GM18867 (cell line): ENCODE measurements at regions not wholly inside any gene's neighbourhood (a gene's known extent, or its start where the extent isn't known, plus 50 kb on each side); places are given as distances from the start of the nearest gene placed in this dataset.
"Not testable (repeated sequence)": the region's sequence is repeated elsewhere in the genome, so short reads cannot be mapped to it uniquely, and the experiment has no call there.

ENCODE experiments used
- ATAC-seq: cut with Tn5 transposase; IDR thresholded peaks from one replicate; pipeline ENCODE4 v1.9.1; 2021; ENCODE audit warnings: mild to moderate bottlenecking, moderate library complexity; ENCODE audit not compliant: unreplicated experiment

DNA sequence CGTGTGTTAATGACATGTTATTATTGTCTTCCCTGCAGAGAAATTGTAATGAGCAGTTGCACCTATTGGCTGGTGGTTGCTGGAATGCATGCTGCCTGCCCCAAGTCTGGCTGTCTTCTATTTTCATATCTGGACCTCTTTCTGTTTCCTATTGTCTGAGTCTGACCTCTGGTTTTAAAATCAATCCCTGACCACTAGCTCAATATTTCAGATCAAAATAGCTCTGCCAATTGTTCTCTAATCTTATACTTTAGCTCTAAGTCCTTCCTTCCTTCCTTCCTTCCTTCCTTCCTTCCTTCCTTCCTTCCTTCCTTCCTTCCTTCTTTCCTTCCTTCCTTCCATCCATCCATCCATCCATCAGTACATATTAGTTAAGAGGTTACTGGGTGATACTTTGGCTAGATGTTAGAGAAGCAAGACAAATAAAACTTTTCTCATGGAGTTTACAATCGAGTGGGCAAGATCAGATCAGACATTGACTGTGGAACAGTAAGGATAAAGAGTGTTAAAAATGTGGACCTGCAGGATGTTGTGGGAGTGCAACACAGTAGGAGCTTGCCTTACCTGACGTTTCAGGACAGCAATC is 417.1 kb downstream of the SOCS6 start:
- ATAC-seq: no peak

DNA sequence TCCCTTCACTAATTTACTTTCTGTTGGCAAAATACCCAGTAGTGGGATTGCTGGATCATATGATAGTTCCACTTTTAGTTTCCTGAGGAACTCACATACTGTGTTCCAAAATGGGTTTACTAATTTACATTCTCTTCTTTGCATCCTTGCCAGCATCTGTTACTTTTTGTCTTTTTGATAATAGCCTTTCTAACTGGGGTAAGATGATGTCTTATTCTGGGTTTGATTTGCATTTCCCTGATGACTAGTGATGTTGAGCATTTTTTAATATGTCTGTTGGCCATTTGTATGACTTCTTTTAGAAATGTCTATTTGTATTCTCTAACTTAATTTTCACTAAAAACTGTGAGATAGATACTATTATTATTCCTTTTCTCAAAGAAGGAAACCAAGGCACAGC is 411.7 kb downstream of the SOCS6 start:
- no peak for ATAC-seq

DNA sequence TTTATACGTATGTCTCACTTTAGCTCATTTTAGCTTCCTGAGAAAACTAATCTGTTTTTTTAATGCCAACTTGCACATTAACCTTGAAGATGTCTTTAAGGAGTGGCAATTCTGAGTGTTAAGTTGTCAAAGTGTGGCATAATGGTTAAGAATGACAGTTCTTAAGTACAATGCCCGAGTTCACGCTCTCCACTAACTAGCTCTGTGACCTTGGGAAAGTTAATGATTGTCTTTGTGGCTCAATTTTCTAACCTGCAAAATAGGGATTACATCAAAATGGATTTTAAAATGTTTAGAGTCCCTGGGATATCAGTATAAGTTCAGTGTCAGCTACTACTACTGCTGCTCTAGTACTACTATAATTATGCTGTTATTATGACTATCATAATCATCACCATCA is 409.7 kb downstream of the SOCS6 start:
- no peak for ATAC-seq

DNA sequence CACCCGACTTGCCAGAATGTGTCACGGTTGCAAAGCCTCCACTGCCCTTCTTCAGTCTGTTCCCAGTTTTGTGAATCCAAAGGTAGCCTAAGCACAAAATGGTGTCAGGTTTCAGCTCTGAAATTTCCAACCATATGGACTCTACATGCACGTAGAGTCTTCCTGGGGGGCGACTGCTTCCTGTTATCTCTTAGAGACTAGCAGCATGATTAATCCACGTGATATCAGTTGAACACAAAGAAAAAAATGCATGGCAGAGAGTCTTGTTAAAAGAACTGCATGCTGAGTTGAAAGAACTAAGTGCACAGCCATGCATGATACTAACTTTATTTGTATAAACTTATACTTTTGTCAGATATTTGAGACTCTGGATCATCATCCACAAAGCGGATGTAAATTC is 404.4 kb downstream of the SOCS6 start:
- ATAC-seq: no peak

DNA sequence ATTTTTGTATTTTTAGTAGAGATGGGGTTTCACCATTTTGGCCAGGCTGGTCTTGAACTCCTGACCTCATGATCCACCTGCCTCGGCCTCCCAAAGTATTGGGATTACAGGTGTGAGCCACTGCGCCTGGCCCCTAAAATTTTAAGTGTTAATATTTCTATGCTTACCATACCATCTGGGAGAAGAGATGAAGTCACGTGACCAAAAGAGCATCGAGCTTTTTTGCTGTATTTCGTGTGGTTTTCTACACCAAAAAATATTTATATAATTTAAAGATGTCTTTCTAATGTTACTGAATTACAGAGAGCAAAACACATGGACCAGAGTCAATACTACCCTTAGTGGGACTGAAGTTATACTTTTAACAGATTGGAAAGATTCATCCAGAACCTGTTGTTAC is 400.9 kb downstream of the SOCS6 start:
- not testable (repeated sequence) for ATAC-seq

DNA sequence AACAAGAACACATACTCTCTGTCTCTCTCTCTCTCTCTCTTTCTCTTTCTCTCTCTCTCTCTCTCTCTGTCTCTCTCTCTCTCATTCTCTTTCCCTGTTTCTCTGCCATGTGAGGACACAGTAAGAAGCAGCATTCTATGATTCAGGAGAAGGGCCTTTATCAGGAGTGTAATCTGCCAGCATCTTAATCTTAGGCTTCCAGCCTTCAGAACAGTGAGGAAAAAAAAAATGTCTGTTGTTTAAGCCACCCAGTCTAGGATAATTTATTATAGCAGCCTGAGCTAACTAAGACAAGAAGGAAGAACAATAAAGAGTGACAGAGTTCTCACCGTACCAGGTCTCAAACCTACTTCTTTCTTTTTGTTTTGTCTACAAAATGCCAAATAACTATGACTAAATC is 399.4 kb downstream of the SOCS6 start:
- no peak for ATAC-seq

DNA sequence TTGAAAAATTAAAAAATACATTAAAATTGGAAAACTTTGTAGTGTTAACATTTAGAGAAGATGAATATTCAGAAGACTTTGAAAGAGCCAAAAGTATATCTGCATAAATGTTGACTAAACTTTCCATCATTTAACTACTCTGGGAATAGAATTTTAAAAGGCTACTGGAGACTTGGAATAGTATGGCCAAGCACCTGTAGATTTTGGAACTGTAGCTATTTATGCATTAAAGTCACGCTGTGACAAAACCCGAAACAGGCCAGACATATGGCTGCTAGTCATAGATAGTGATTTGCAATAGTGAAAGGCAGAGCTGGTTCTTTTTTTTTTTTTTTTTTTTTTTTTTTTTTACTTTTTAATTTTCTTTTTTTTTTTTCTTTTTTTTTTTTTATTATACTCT is 396.0 kb downstream of the SOCS6 start:
- no peak for ATAC-seq

DNA sequence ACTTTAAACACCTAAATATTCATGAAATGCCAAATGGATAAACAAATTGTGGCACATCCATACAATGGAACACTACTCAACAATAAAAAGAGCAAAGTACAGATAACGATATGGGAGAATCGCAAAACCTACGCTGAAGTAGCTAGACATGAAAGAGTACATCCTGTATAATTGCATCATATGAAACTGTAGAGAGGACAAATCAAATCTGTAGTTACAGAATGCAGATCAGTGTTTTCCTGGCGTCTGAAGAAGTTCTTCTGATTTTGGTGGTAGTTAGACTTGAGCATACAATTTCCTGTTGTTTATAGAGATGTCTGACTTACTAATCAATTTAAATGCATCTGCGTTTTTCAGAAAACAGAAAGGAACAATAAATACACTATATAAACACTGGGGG is 394.4 kb downstream of the SOCS6 start:
- ATAC-seq: no peak

DNA sequence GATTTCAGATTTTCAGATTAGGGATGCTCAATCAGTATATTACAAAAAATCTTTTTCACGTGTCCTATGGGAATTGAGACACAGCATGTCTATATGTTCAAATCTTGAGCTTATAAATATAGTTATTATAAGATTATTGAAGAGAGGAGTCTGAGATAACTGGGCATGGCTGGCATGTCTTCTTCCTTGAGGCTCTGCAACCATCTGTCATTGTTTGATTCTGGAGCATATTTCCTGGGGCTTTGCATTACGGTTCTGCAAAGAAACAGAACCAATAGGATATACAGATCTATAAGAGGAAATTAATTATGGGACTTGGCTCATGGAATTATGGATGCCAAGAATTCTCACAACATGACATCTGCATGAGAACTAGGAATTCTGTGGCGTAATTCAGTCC is 386.1 kb downstream of the SOCS6 start:
- no peak for ATAC-seq

DNA sequence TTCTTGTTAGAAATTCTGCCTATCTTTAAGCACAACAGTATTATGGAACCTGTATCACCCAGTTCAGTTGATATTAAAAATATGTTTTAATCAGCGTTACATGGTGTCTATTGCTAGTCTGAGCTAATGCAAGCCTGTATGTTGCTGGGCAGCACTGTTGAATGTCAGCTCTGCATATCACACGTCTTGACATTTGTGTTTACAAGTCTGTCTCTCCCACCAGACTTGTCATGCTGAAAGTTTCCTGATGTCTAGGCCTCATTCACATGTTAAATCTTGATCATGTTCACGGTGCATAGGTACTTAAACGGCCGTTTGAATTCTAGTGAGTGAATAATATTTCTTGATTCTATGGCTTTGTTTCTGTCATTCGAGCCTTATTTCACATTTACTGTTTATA is 385.0 kb downstream of the SOCS6 start:
- ATAC-seq: no peak

DNA sequence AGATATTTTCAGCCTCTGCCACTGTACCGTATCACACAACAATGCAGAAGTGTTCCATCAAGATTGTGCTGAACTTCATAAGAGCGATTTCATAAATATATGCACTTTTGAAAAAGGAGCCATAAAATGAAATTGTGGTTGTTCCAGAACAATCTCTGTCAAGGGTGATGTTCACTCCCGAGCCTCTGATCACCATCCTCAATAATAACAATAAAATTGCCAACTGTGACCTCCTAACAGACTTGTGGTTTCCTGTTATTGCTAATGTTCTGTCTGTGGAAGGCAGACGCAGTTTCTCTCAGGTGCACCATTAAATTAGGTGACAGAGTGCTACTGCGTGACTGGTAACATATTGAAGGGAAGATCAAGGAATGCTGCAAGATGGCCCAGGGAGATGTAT is 383.7 kb downstream of the SOCS6 start:
- ATAC-seq: no peak

DNA sequence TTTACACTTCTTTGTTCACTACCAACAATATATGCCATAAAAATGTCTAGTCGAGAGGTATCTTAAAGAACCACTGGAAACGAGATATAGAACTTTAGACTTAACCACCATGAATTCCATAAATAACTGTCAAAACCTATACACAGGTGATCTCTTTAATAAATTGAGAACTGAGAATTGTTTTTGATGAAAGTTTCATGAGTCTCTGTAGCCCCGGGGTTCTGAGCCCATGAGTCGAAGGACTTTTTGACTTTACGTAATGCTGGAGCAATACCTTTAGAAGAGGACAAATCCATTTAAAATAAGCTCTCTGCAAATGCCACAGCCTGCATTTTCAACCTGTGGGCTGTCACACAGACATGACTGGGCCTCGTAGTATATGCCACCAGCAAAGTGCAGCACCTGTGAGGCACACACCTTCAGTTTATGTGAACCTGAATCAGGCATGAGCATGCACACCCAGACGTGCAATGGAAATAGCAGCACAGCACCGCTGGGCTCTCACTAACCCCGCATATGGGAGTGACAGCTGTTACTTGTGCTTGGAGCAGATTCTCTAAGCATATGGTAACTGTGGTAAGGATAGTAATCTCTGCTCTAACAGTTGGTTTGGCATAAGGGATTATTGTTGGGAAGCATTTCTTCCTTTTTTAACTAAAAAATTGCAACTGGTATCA is 383.2 kb downstream of the SOCS6 start:
- no peak for ATAC-seq

DNA sequence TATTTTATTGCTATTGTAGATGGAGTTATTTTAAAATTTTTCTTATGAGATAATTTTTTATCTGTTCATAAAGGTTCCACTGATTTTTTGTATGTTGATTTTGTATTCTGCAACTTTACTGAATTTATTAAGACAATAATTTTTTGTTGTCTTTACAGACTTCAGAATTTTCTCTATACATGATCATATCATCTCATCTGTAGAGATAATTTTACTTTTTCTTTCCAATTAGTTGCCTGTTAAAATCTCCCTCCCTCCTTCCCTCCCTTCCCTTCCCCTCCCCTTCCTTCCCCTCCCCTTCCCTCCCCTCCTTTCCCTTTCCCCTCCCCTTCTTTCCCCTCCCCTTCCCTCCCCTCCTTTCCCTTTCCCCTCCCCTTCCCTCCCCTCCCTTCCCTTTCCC is 378.1 kb downstream of the SOCS6 start:
- no peak for ATAC-seq

DNA sequence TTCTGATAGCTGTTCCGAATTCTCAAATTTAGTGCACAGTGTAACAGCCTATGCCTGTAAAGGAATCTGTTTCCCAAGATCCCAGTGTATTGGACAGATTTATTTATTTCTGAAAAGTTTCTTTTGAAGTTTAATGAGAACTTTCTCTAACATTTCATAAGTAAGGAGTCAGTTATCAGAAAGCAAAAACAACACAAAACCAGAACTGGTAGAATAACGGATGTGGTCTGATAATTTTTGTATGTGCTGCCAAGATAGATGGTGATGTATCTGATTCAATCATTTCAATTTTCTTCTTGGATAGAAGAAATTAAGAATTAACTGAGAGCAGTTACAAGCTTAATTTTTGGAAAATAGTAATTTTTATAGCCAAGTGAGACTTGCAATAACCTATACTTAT is 374.3 kb downstream of the SOCS6 start:
- no peak for ATAC-seq

DNA sequence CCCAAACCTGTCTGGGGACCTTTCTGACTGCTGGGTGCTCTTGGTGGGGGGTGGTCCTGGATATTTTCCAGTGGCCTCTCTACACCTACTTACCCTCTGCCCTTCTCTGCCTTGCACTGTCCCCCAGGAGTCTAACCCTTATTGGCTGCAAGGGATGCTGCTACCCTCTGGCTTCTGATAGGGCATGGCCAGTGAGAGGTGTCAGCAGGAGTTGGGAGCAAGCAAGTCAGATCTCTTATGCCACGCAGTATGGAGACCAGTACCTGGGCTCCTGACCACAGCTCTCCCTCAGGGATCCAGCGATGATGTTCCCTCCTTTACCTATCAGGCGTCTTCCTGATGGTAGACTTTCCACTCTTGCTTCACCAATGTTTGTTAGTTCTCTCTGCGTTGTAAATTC is 373.7 kb downstream of the SOCS6 start:
- ATAC-seq: no peak

DNA sequence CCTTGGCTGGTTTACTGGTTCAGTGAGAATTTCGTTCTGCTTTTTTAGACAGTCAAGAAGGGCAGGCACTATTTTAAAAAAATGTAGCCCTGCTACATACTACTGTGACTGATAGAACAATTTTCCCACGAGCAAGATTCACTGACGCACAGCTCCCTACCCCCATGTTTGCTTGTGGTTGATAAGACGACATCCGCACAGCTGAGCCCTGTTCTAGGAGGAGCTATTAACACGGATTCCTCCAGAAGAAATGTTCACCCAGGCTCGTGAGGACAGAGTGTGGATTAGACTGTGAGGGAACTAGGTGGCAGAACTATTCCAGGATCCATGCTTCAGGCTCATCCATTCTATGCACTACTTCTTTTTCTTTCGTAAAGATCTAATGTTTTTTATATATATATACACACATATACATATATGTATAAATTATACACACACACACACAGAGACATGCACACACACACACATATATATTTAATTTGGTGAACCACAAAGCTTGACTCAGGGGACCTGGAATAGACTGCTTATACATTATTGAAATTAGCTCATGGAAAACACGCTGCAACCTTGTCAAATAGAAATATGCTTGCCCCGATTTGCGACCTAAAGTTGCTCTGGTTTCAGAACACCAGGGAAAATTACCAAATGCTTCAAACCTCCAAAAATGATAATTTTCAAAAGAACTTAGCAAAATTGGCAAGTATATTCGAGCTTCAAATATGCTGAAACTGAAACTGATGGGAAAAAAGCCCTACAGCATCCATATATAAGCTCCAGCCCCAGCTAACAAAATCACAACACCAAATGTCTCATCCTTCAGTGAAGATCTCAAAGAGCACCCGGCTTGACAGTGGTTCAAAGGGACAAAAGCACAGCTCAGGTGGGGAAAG is 370.4 kb downstream of the SOCS6 start:
- ATAC-seq: no peak

DNA sequence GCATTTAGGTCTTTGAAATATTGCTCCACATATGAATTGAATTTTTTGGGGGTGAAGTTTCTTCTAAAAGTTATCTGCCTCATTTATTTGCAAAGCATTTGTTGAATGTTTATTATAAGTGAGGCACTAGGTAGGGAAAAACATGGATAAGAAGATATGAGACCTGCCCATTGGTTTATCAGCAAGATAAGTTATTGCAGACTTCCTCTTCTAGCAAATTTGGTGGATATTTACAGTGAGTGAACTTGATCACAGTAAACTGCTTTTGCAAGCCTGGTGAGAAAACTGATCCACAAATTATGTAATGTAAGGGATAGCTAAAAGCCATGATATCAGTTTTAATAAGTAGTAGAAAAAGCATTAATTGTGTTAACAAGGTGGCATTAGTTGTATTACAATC is 364.8 kb downstream of the SOCS6 start:
- no peak for ATAC-seq

DNA sequence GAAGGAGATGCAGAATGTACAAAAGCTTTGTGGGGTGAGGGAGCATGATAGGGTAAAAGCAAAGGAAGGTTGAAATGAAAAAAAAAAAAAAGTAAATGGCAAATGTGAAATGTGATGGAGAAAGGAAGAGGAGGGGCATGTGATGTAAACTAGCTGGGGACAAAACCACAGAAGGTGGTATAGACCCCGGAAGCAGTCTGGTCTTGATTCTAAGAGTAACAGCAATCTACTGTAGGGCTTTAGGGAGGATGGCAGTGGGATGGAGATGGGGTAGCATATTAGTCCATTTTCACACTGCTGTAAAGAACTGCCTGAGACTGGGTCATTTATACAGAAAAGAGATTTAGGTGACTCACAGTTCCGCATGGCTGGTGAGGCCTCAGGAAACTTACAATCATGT is 362.0 kb downstream of the SOCS6 start:
- no peak for ATAC-seq

DNA sequence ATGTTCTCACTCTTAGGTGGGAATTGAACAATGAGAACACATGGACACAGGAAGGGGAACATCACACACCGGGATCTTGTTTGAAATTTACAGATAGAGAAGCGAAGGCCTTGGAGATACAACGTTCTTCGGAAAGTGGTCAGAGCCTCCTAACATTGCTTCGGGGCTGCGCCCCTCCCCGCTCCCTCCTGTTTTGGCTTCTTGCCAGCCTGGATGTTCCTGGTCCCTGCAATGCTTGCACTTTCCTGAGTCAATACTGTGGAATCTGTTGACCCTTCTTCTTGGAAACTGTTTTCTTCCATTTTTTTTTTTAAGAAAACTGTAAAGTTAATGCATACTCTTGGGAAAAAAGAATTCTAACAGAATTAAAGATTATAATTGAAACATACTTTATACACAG is 360.8 kb downstream of the SOCS6 start:
- no peak for ATAC-seq

DNA sequence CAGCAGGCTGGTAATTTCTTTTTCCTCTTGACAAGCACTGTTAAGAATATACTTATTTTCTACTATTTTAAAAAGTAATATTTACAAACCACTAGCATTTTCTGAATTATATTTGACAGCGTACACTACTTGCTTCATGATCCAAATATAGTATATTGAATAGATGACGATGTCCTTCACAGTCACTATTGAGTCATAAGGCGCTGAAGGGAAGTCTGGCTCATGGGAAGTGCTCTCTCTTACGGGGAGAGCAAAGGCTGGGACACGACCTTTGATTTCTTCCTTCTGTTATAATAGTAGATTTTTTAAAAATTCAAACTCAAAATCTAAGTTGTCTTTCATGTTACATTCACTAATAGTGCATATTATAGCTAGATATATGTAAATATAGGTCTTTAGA is 357.1 kb downstream of the SOCS6 start:
- no peak for ATAC-seq

DNA sequence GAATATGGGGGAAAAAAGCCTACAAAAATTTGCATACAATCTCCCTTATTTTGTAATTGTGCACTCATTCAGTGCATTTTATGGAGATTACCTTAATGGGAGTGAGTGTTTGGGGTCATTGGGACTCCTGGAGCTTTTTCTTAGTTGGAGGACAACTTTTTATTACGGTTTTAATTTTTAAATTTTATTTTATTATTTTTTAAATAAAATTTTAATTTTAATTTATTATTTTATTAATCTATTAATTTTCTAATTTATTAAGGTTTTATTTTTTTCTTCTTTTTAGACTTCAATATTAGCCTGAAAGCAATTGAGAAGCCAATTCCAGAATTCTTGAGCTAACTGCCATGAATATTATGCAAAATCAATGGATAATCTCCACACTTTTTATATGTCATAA is 355.0 kb downstream of the SOCS6 start:
- no peak for ATAC-seq

DNA sequence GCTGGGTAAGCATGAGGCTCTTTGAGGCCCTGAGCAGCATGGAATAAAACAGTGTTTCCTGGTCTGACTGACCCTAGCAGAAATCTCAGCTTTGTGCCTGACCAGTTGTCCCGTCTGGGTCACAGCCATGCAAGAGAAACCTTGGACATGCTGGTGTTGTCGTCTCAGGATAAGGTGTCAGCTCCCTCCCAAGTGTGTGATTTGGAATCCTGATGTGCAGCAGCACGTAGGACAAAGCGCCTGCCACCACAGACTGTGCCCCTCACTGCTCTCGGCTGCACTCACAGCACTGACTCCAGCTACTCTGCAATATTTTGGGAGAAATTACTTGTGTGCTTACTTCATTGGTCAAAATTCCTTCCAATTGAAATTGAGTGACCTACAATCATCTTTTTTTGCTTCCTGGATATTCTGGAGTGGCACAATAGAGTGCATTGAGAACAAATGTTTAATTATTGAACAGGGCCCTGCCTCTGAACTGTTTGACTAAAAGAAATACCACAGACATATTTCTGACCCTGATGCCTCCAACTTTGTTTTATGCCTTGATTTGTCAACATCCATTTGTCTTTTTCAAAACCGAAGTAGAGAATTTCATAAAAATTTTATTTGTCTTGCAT is 352.4 kb downstream of the SOCS6 start:
- ATAC-seq: no peak
